Smooth muscle cell (in vitro differentiated cells): ENCODE measurements at regions not wholly inside any gene's neighbourhood (a gene's known extent, or its start where the extent isn't known, plus 50 kb on each side); places are given as distances from the start of the nearest gene placed in this dataset.

ENCODE experiments used
- DNase-seq: peaks from one replicate; lab custom pipeline; 2025; ENCODE audit not compliant: unreplicated experiment; lab: John Stamatoyannopoulos, UW
- H2AFZ ChIP-seq: fragments of 200-600 bp; sonication (generic); 2 replicates; pipeline ENCODE4 v1.6.0; 2016; ENCODE audit warnings: antibody characterized with exemption, low read depth, mild to moderate bottlenecking
- H3F3A ChIP-seq: fragments of 200-600 bp; sonication (generic); 2 replicates; pipeline ENCODE4 v1.6.0; 2017; ENCODE audit warnings: antibody characterized with exemption, low read depth
- H3K27ac ChIP-seq: fragments of 200-600 bp; sonication (generic); 2 replicates; pipeline ENCODE4 v1.5.1; 2016; ENCODE audit warnings: low read depth, mild to moderate bottlenecking
- H3K27me3 ChIP-seq: fragments of 200-600 bp; sonication (generic); 2 replicates; pipeline ENCODE4 v1.6.1; 2016; ENCODE audit warnings: low read depth, mild to moderate bottlenecking
- H3K36me3 ChIP-seq: fragments of 200-600 bp; sonication (generic); 2 replicates; pipeline ENCODE4 v1.5.1; 2016; ENCODE audit warnings: low read depth
- H3K4me1 ChIP-seq: fragments of 200-600 bp; sonication (generic); 2 replicates; pipeline ENCODE4 v1.5.1; 2016; ENCODE audit warnings: low read depth
- H3K4me2 ChIP-seq: fragments of 200-600 bp; sonication (generic); 2 replicates; pipeline ENCODE4 v1.6.0; 2016; ENCODE audit warnings: mild to moderate bottlenecking
- H3K4me3 ChIP-seq: fragments of 200-600 bp; sonication (generic); 2 replicates; pipeline ENCODE4 v1.5.1; 2016; ENCODE audit warnings: mild to moderate bottlenecking
- H3K79me2 ChIP-seq: fragments of 200-600 bp; sonication (generic); 2 replicates; pipeline ENCODE4 v1.6.0; 2016; ENCODE audit warnings: low read depth, mild to moderate bottlenecking
- H3K9ac ChIP-seq: fragments of 200-600 bp; sonication (generic); 2 replicates; pipeline ENCODE4 v1.6.0; 2016; ENCODE audit warnings: low read depth
- H3K9me3 ChIP-seq: fragments of 200-600 bp; sonication (generic); replicated peaks from 2 replicates; pipeline ENCODE4 v1.5.1; 2016; ENCODE audit warnings: low read depth
- H4K20me1 ChIP-seq: fragments of 200-600 bp; sonication (generic); 2 replicates; pipeline ENCODE4 v1.6.0; 2016; ENCODE audit warnings: low read depth
- WGBS: methylation state at CpG from one replicate; pipeline ENCODE4 v1.1.7; 2016; ENCODE audit warnings: low lambda C conversion rate; 5-methylcytosine and 5-hydroxymethylcytosine counted together
- TF ChIP-seq, protein P1 (sequence below): fragments of 200-600 bp; sonication (generic); IDR thresholded peaks from 2 replicates; pipeline ENCODE4 v1.5.1; 2017; ENCODE audit warnings: borderline replicate concordance, mild to moderate bottlenecking, antibody characterized with exemption; ENCODE audit not compliant: insufficient read depth, poor library complexity, severe bottlenecking

DNA sequence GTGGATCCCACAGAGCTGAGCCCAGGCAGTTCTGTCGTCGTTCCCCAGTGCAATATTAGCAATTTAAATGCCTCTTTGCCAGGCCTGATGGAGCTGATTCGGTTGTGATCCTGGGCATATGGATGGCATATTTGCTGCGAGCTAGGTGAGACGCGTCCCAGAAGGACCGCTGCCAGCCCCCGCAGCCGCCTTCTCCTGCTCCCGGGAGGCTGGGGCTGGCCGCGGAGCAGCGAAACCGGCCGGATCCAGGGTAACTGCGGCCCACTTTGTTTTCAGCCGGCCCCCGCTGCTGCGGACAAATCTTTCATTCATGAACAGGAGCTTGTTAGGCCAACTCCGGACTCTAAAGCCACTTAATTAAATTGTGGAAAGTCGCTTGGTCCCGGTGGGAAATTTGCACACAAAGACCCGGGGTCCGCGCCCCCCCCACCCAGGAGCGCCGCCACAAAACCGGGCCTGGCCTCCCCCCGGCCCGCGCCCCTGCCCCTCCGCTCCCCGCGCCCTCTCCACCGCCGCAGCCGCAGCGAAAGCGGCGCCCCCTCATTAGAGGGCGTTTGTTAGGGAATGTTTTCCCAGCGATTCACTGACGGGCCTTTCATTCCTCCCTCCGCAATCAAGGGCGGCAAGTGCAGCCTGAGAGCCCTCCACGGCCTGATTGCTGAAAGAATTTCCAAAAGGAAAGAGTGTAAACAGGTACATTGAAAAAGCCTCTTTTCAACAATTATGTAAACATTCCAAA is 383.3 kb downstream of the RRAGC start:
- TF ChIP-seq, protein P1, sequence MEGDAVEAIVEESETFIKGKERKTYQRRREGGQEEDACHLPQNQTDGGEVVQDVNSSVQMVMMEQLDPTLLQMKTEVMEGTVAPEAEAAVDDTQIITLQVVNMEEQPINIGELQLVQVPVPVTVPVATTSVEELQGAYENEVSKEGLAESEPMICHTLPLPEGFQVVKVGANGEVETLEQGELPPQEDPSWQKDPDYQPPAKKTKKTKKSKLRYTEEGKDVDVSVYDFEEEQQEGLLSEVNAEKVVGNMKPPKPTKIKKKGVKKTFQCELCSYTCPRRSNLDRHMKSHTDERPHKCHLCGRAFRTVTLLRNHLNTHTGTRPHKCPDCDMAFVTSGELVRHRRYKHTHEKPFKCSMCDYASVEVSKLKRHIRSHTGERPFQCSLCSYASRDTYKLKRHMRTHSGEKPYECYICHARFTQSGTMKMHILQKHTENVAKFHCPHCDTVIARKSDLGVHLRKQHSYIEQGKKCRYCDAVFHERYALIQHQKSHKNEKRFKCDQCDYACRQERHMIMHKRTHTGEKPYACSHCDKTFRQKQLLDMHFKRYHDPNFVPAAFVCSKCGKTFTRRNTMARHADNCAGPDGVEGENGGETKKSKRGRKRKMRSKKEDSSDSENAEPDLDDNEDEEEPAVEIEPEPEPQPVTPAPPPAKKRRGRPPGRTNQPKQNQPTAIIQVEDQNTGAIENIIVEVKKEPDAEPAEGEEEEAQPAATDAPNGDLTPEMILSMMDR = no peak
- no peak overlapping the region for H3K27ac ChIP-seq
- peak overlapping the region; percentile 45 for H3K4me3 ChIP-seq
- H3K27me3 ChIP-seq = peaks cover 75% of the 10 kb centered on the region
- no peaks in the 10 kb centered on the region for H3K36me3 ChIP-seq
- peak overlapping the region; percentile 89 for H3K4me2 ChIP-seq
- no peaks in the 10 kb centered on the region for H3K9me3 ChIP-seq
- no peaks in the 10 kb centered on the region for H3K79me2 ChIP-seq
- H4K20me1 ChIP-seq = no peaks in the 10 kb centered on the region
- no peaks in the 10 kb centered on the region for H3F3A ChIP-seq
- DNase-seq = no peak
- 3% methylated on average over 45 of the region's 46 CpGs for WGBS
- peaks cover 27% of the 10 kb centered on the region for H3K4me1 ChIP-seq
- H2AFZ ChIP-seq = peak overlapping the region; percentile 62
- no peak overlapping the region for H3K9ac ChIP-seq

DNA sequence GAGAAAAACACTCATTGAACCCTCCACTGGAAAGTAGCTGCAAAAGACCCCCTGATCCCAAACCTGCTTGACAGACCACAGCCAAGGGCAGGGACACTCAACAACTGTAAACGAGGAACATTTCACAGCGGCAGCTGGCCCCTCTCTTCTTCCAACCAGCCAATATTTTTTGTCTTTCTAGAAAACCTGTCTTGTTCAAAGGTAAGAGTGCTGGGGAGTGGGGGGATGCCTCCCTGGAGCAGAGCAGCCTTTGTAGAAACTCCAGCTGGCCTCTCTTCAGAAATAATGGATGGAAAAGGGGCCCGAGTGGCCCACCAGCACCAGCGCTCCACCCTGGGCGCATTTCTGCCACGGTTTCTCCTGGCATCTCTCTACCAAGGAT is 384.0 kb downstream of the RRAGC start:
- H3K4me3 ChIP-seq = no peak overlapping the region
- no peaks in the 10 kb centered on the region for H4K20me1 ChIP-seq
- no peak overlapping the region for H3K9ac ChIP-seq
- WGBS = 43% methylated on average over 6 of the region's 6 CpGs
- peaks cover 81% of the 10 kb centered on the region for H3K27me3 ChIP-seq
- no peaks in the 10 kb centered on the region for H3F3A ChIP-seq
- H3K36me3 ChIP-seq = no peaks in the 10 kb centered on the region
- H3K9me3 ChIP-seq = no peaks in the 10 kb centered on the region
- H3K4me1 ChIP-seq = peaks cover 27% of the 10 kb centered on the region
- H2AFZ ChIP-seq = no peak overlapping the region
- TF ChIP-seq, protein P1 = no peak
- peak overlapping the region; percentile 89 for H3K4me2 ChIP-seq
- no peaks in the 10 kb centered on the region for H3K79me2 ChIP-seq
- DNase-seq = no peak
- H3K27ac ChIP-seq = no peak overlapping the region

DNA sequence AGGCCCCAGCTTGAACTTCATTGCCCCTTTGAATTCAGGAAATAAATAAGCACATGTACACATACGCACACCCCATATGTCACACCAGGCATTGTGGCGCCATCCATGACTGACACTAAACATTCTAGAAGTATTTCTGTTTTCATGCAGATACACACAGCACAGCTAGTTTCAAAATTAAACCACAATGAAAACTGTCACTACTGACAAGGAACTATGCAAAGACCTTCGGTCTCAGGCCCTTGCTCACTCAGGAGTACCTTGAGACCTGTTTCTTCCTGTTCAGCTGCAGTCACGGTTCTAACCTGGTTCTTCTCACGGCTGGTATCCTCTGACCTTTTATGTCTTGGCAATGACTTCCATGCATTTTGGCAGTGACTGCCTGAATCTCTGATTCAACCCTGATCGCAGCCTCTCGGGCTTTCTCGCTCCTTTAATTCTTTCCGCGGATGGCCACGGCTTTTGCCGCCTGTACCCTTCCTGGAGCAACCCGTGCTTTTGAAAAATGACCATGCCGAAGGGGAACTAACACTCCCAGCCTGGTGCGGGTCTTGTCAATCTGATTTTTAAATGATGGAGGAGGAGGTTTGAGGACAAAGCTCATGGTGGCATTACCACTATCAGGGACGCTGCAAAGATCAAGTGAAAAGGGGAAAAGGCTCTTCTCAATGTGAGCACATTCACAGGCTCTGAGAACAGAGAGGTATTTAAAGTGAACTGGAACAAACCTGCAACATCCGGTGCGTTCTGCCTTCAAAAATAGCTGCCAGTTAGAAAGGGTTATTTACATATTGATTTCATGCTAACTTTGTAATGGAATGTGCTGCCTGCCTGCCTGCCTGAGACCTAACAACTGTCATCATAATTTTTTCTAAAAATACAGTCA is 384.6 kb downstream of the RRAGC start:
- 69% methylated on average over 18 of the region's 18 CpGs for WGBS

More for the DNA sequence above, 384.6 kb downstream of the RRAGC start:
- DNase-seq = no peak
- no peak overlapping the region for H3K4me2 ChIP-seq
- no peak overlapping the region for H3K27ac ChIP-seq
- H3K4me3 ChIP-seq = no peak overlapping the region
- H4K20me1 ChIP-seq = no peaks in the 10 kb centered on the region
- peaks cover 82% of the 10 kb centered on the region for H3K27me3 ChIP-seq
- no peaks in the 10 kb centered on the region for H3F3A ChIP-seq
- H2AFZ ChIP-seq = no peak overlapping the region
- H3K36me3 ChIP-seq = no peaks in the 10 kb centered on the region
- TF ChIP-seq, protein P1 = no peak
- H3K4me1 ChIP-seq = peaks cover 27% of the 10 kb centered on the region
- no peaks in the 10 kb centered on the region for H3K79me2 ChIP-seq
- no peaks in the 10 kb centered on the region for H3K9me3 ChIP-seq
- H3K9ac ChIP-seq = no peak overlapping the region
